Stimulated activated CD4-positive, alpha-beta T cell treated with anti-CD3 and anti-CD28 coated beads, TNF-alpha, amount 100 ng/mL, for 4 hours (primary cell): ENCODE measurements at regions not wholly inside any gene's neighbourhood (a gene's known extent, or its start where the extent isn't known, plus 50 kb on each side); places are given as distances from the start of the nearest gene placed in this dataset.

Source experiments
- DNase-seq, 3 experiments: peaks; one replicate each; pipeline ENCODE4 v3.0.0-alpha.2; 2020; ENCODE audit warnings: low read depth in 3 of 3

- DNase-seq: no peak
Observed at GRCh38 chr4:123878976-123879375, 482.4 kb downstream of the SPRY1 start.

GRCh38 chr4:123880631-123881030 is 484.0 kb downstream of the SPRY1 start:
- no peak for DNase-seq

GRCh38 chr4:123884922-123885321 is 488.3 kb downstream of the SPRY1 start:
- no peak for DNase-seq

- DNase-seq: no peak
Observed at GRCh38 chr4:123889507-123889906, 492.9 kb downstream of the SPRY1 start.

- DNase-seq: no peak
Observed at GRCh38 chr4:123890889-123891288, 494.3 kb downstream of the SPRY1 start.

- no peak for DNase-seq
Observed at GRCh38 chr4:123891881-123892280, 495.3 kb downstream of the SPRY1 start.

- DNase-seq: no peak
Observed at GRCh38 chr4:123892368-123892976, 495.9 kb downstream of the SPRY1 start.

GRCh38 chr4:123893011-123893981 is 496.7 kb downstream of the SPRY1 start:
- DNase-seq: no peak

GRCh38 chr4:123896446-123897071 is 500.0 kb downstream of the SPRY1 start:
- no peak for DNase-seq

GRCh38 chr4:123898946-123899666 is 502.5 kb downstream of the SPRY1 start:
- no peak for DNase-seq

GRCh38 chr4:123904882-123905281 is 508.3 kb downstream of the SPRY1 start:
- DNase-seq: no peak

GRCh38 chr4:123913598-123913997 is 517.0 kb downstream of the SPRY1 start:
- no peak for DNase-seq

- no peak for DNase-seq
Observed at GRCh38 chr4:123916821-123917220, 520.2 kb downstream of the SPRY1 start.

GRCh38 chr4:123919576-123920098 is 523.0 kb downstream of the SPRY1 start:
- no peak for DNase-seq

GRCh38 chr4:123921339-123921738 is 524.7 kb downstream of the SPRY1 start:
- DNase-seq: no peak

- no peak for DNase-seq
Observed at GRCh38 chr4:123922847-123923246, 526.3 kb downstream of the SPRY1 start.

- no peak for DNase-seq
Observed at GRCh38 chr4:123924536-123924935, 527.9 kb downstream of the SPRY1 start.

GRCh38 chr4:123929565-123929964 is 533.0 kb downstream of the SPRY1 start:
- DNase-seq: no peak

- DNase-seq: no peak
Observed at GRCh38 chr4:123930996-123931395, 534.4 kb downstream of the SPRY1 start.

- DNase-seq: no peak
Observed at GRCh38 chr4:123934096-123934495, 537.5 kb downstream of the SPRY1 start.

GRCh38 chr4:123936621-123937043 is 540.0 kb downstream of the SPRY1 start:
- no peak for DNase-seq

- DNase-seq: no peak
Observed at GRCh38 chr4:123937581-123937980, 541.0 kb downstream of the SPRY1 start.
